Astrocyte of the spinal cord (primary cell): ENCODE measurements at regions not wholly inside any gene's neighbourhood (a gene's known extent, or its start where the extent isn't known, plus 50 kb on each side); places are given as distances from the start of the nearest gene placed in this dataset.

Experiments
- DNase-seq: peaks from one replicate; pipeline ENCODE4 v3.0.0; 2011; ENCODE audit warnings: low read depth, low spot score
- H3K4me3 ChIP-seq: 2 replicates; pipeline ENCODE4 v1.5.1; 2011; ENCODE audit warnings: low read depth, mild to moderate bottlenecking, low read length, moderate library complexity
- in situ Hi-C: cut with HindIII; loops from 2 replicates; pipeline ENCODE4 v1.10.0; 2017; ENCODE audit warnings: low sequenced_read_pairs
- TF ChIP-seq, protein P1 (sequence below): IDR thresholded peaks from 2 replicates; pipeline ENCODE4 v1.5.1; 2012; ENCODE audit warnings: low read depth, mild to moderate bottlenecking, low read length, inconsistent platforms

DNA sequence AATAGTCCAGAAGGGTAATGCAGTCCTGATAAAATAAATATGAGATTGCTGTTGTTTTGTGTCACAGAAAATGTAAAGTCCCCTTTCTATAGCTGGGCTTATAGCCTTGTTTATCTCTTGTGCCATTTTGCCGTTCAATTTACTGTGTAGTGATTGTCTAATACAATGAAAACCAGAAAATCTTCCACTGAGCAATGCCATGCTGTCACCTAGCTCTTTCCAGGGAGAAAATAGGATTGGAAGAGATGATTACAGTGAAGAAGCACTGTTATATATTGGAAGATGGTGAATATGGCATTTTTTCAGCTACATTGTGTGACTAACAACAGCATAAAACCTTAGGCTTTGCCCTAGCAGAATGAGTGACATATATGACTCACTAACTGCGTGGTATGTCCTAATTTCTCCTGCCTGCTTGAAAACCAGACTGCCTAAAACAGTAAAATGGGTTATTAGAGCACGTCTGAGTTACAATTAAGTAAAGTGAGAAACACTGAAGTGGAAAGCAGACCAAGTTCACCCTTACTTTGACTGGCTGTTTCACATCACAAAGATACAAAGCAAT lies 332.4 kb upstream of the ZP4 start:
- in situ Hi-C loops, result no loop called here
- TF ChIP-seq, protein P1, sequence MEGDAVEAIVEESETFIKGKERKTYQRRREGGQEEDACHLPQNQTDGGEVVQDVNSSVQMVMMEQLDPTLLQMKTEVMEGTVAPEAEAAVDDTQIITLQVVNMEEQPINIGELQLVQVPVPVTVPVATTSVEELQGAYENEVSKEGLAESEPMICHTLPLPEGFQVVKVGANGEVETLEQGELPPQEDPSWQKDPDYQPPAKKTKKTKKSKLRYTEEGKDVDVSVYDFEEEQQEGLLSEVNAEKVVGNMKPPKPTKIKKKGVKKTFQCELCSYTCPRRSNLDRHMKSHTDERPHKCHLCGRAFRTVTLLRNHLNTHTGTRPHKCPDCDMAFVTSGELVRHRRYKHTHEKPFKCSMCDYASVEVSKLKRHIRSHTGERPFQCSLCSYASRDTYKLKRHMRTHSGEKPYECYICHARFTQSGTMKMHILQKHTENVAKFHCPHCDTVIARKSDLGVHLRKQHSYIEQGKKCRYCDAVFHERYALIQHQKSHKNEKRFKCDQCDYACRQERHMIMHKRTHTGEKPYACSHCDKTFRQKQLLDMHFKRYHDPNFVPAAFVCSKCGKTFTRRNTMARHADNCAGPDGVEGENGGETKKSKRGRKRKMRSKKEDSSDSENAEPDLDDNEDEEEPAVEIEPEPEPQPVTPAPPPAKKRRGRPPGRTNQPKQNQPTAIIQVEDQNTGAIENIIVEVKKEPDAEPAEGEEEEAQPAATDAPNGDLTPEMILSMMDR, result no peak
- DNase-seq, result no peak
- H3K4me3 ChIP-seq, result no peak overlapping the region

DNA sequence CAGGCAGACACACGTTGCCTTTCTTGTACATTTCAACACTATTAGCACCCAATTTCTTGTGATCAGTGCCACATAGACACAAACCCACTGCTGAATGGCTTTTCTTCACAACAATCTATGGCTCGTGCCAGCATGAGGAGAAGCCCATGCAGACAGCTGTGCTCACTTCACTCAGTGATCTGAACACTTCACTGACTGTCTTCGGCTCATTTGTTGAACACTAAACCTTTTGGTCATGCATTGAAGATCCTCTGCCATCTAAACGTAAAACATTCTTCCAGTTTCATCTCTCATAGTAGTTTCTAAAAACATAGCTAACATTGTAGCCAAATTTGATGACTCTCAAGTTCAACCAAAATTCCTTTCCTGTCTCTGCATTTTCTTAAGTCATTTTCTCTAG lies 331.0 kb upstream of the ZP4 start:
- no peak for DNase-seq
- no peak overlapping the region for H3K4me3 ChIP-seq
- TF ChIP-seq, protein P1, result no peak
- in situ Hi-C loops, result no loop called here

DNA sequence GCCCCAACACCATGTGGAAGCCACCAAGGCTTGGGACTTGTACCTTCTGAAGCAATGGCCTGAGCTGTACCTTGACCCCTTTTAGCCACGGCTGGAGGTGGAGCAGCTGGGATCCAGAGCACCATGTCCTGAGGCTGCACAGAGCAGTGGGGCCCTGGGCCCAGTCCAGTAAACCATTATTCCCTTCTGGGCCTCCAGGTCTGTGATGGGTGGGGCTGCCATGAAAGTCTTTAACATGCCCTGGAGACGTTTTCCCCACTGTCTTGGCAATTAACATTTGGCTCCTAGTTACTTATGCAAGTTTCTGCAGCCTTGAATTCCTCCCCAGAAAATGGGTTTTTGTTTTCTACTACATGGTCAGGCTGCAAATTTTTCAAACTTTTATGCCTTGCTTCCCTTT lies 323.7 kb upstream of the ZP4 start:
- TF ChIP-seq, protein P1, result no peak
- no peak overlapping the region for H3K4me3 ChIP-seq

DNA sequence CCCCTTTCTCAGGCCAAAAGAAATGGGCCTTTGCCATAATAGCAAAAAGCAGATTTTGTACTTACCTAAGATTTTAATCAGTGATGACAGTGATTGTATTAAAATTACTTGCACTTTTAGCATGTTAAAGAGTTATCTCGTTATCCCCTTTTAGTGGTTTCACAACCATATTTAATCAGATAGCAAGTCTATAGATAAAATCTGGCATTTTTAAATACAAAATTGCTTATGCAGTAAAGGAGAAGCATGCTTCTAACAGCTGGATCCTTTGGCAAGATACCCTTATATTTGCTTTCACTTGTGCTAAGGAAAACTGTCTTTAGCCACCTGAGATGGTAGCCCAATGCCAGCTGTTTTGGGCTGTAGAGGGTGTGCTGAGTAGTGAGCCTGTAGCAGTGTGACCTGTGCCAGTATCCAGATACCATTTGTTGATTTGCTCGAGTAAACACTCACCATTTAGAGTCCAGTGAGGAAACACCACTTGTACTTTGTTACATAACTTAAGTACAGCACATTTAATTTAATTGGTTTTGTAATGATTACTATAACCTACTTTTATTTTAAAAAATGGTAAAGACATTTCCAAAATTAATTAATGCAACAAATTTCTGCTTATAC lies 314.4 kb upstream of the ZP4 start:
- TF ChIP-seq, protein P1, result no peak
- no peak overlapping the region for H3K4me3 ChIP-seq
- DNase-seq, result no peak
- in situ Hi-C loops, result no loop called here

More for the DNA sequence above, 323.7 kb upstream of the ZP4 start:
- DNase-seq, result no peak
- in situ Hi-C loops, result no loop called here

DNA sequence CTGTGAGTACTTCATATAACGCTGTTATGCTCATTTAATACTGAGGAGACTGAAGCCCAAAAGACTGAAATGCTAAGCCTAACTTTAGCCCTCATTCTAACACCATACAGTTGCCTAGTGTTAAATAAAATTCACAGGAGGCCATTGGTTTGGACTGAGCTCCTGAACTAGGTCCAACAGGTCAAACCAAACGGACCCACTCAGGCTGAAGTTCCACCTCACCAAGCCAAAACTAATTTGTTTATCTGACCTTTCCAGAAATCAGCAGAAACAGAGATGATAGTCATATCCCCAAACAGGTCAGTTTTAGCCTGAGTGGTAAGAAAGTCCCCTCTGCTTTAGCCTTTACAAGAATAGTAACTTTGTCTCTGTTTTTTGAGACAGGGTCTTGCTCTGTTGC lies 311.3 kb upstream of the ZP4 start:
- no peak for DNase-seq
- no peak overlapping the region for H3K4me3 ChIP-seq
- TF ChIP-seq, protein P1, result no peak
- in situ Hi-C loops, result no loop called here

DNA sequence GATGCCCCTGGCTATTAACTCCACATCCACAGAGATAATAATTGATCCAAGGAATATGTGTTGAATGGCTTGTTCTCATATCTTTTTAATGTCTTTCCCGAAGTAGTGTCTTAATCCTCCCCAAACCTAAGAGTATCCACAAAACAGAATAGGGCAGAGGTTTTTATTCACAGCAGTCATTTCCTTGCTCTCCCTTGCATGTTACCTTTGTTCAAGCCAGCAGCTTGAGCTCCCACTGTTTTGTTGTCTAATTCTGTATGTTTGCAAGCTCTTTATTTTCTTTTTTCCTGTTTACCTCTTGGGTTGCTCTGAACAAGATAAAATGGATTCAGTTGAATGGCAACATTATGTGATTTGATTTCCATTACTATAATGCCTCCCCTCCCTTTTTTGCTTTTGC lies 308.6 kb upstream of the ZP4 start:
- H3K4me3 ChIP-seq, result no peak overlapping the region
- DNase-seq, result no peak
- TF ChIP-seq, protein P1, result no peak
- in situ Hi-C loops, result no loop called here
